Neural progenitor cell (in vitro differentiated cells): ENCODE measurements at regions not wholly inside any gene's neighbourhood (a gene's known extent, or its start where the extent isn't known, plus 50 kb on each side); places are given as distances from the start of the nearest gene placed in this dataset.
A peak's percentile ranks its signal among the peaks of the same experiment; 100 is the strongest.

ENCODE experiments used
- DNase-seq: peaks from one replicate; pipeline ENCODE4 v3.0.0-alpha.2; 2016; ENCODE audit warnings: low spot score
- H2AFZ ChIP-seq: fragments of 200-600 bp; sonication (generic); replicated peaks from 2 replicates; pipeline ENCODE4 v1.6.1; 2016; ENCODE audit warnings: antibody characterized with exemption
- H3F3A ChIP-seq: fragments of 200-600 bp; sonication (generic); 2 replicates; pipeline ENCODE4 v1.6.1; 2016; ENCODE audit warnings: antibody characterized with exemption, low read depth
- H3K27ac ChIP-seq: fragments of 200-600 bp; sonication (generic); 2 replicates; pipeline ENCODE4 v1.5.1; 2016; ENCODE audit warnings: mild to moderate bottlenecking
- H3K27me3 ChIP-seq: fragments of 200-600 bp; sonication (generic); 2 replicates; pipeline ENCODE4 v1.6.1; 2016; ENCODE audit warnings: mild to moderate bottlenecking, moderate library complexity
- H3K36me3 ChIP-seq: fragments of 200-600 bp; sonication (generic); 2 replicates; pipeline ENCODE4 v1.5.1; 2016
- H3K4me1 ChIP-seq: fragments of 200-600 bp; sonication (generic); 2 replicates; pipeline ENCODE4 v1.6.1; 2016; ENCODE audit warnings: mixed run types
- H3K4me2 ChIP-seq: fragments of 200-600 bp; sonication (generic); 2 replicates; pipeline ENCODE4 v1.6.1; 2016
- H3K4me3 ChIP-seq: fragments of 200-600 bp; sonication (generic); 2 replicates; pipeline ENCODE4 v1.5.1; 2016
- H3K79me2 ChIP-seq: fragments of 200-600 bp; sonication (generic); 2 replicates; pipeline ENCODE4 v1.6.1; 2016; ENCODE audit warnings: low read depth
- H3K9ac ChIP-seq: fragments of 200-600 bp; sonication (generic); 2 replicates; pipeline ENCODE4 v1.6.1; 2016
- H3K9me3 ChIP-seq: fragments of 200-600 bp; sonication (generic); 2 replicates; pipeline ENCODE4 v1.5.1; 2016; ENCODE audit warnings: low read depth
- H4K20me1 ChIP-seq: fragments of 200-600 bp; sonication (generic); 2 replicates; pipeline ENCODE4 v1.6.1; 2016; ENCODE audit warnings: low read depth
- H3K27ac Mint-ChIP-seq: 3 replicates; pipeline ENCODE4 v1.8.0; 2021; ENCODE audit warnings: mixed read lengths
- H3K27me3 Mint-ChIP-seq: 2 replicates; pipeline ENCODE4 v1.8.0; 2022; ENCODE audit warnings: low read depth, mild to moderate bottlenecking, inconsistent platforms, moderate library complexity, mixed read lengths; ENCODE audit not compliant: insufficient read depth
- H3K36me3 Mint-ChIP-seq: 3 replicates; pipeline ENCODE4 v1.8.0; 2021; ENCODE audit warnings: mixed read lengths
- H3K4me1 Mint-ChIP-seq: 3 replicates; pipeline ENCODE4 v1.8.0; 2021; ENCODE audit warnings: mixed read lengths
- H3K4me3 Mint-ChIP-seq: 3 replicates; pipeline ENCODE4 v1.8.0; 2021; ENCODE audit warnings: mild to moderate bottlenecking, moderate library complexity, mixed read lengths
- H3K9me3 Mint-ChIP-seq: 3 replicates; pipeline ENCODE4 v1.8.0; 2020; ENCODE audit warnings: mixed read lengths
- EZH2 ChIP-seq: fragments of 200-600 bp; sonication (generic); IDR thresholded peaks from 2 replicates; pipeline ENCODE4 v1.6.1; 2017; ENCODE audit warnings: antibody characterized with exemption, mild to moderate bottlenecking, moderate library complexity
- EZH2phosphoT487 ChIP-seq: fragments of 200-600 bp; sonication (generic); IDR thresholded peaks from 2 replicates; pipeline ENCODE4 v1.6.1; 2017; ENCODE audit warnings: antibody characterized with exemption
- TF ChIP-seq, protein P1 (sequence below): fragments of 200-600 bp; sonication (generic); IDR thresholded peaks from 2 replicates; pipeline ENCODE4 v1.5.1; 2017; ENCODE audit warnings: antibody characterized with exemption, mild to moderate bottlenecking

DNA sequence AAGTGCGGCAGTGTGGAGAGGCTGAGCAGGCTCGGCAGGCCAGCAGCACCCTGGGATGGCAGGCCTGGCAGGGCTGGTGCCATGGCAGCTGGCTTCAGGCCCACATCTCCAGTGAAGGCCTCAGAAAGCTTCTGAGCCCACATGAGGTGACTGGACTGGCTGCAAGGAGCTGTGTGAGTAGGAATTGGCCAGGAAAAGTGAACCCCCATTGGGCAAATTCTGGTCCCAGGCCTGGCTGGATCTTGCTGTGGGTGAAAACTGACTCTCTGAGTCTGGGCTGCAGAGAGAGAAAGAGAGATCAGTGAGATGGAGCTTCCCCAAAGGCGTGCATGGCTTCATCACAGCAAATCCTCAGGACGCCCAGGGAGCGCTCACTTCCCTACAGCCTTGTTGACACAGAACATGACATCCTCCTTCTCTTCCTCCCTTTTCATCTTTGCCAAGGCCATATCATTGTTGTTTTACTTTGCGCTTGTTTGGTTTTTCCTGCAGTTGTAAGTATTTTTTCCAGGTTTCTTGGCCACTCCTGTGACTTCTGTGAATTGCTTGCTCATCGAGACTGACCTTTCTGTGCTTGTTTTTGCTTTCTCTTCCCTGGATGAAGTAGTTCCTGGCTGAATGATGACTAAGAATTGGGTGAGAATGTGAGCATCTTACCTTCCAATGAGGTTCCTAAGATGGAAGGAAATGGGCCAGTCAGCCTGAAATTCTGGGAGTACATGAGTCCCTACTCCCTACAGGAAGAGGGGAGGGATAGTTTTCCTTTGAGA lies 299.1 kb downstream of the TLE3 start:
- Histone ChIP-seq H3K4me1 (peaks cover 6% of the 10 kb centered on the region), H3K4me2 (no peak overlapping the region), H3K9me3 (no peaks in the 10 kb centered on the region), H3K27me3 (no peaks in the 10 kb centered on the region), H3K79me2 (no peaks in the 10 kb centered on the region), H3K36me3 (no peaks in the 10 kb centered on the region), H4K20me1 (no peaks in the 10 kb centered on the region), H3K27ac (no peak overlapping the region), H3K4me3 (no peak overlapping the region), H2AFZ (no peak overlapping the region), H3F3A (no peaks in the 10 kb centered on the region), H3K9ac (no peak overlapping the region)
- no peak overlapping the region for H3K27ac Mint-ChIP-seq
- DNase-seq: no peak
- H3K27me3 Mint-ChIP-seq: peaks cover 4% of the 10 kb centered on the region
- H3K4me1 Mint-ChIP-seq: peaks cover 26% of the 10 kb centered on the region
- no peaks in the 10 kb centered on the region for H3K9me3 Mint-ChIP-seq
- H3K4me3 Mint-ChIP-seq: no peak overlapping the region
- H3K36me3 Mint-ChIP-seq: no peaks in the 10 kb centered on the region
- TF ChIP-seq EZH2phosphoT487 (no peak), EZH2 (no peak)
- TF ChIP-seq, protein P1, sequence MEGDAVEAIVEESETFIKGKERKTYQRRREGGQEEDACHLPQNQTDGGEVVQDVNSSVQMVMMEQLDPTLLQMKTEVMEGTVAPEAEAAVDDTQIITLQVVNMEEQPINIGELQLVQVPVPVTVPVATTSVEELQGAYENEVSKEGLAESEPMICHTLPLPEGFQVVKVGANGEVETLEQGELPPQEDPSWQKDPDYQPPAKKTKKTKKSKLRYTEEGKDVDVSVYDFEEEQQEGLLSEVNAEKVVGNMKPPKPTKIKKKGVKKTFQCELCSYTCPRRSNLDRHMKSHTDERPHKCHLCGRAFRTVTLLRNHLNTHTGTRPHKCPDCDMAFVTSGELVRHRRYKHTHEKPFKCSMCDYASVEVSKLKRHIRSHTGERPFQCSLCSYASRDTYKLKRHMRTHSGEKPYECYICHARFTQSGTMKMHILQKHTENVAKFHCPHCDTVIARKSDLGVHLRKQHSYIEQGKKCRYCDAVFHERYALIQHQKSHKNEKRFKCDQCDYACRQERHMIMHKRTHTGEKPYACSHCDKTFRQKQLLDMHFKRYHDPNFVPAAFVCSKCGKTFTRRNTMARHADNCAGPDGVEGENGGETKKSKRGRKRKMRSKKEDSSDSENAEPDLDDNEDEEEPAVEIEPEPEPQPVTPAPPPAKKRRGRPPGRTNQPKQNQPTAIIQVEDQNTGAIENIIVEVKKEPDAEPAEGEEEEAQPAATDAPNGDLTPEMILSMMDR: no peak

GRCh38 chr15:69801144-69801543 lies 296.6 kb downstream of the TLE3 start:
- H3K36me3 Mint-ChIP-seq: no peaks in the 10 kb centered on the region
- Histone ChIP-seq H3K36me3 (no peaks in the 10 kb centered on the region), H3K4me1 (no peaks in the 10 kb centered on the region), H3K27me3 (no peaks in the 10 kb centered on the region), H3K9me3 (no peaks in the 10 kb centered on the region), H3K79me2 (no peaks in the 10 kb centered on the region), H3K4me3 (no peak overlapping the region), H2AFZ (no peak overlapping the region), H3F3A (no peaks in the 10 kb centered on the region), H3K9ac (no peak overlapping the region), H3K4me2 (no peak overlapping the region), H4K20me1 (no peaks in the 10 kb centered on the region), H3K27ac (no peak overlapping the region)
- peak overlapping the region; percentile 66 for H3K27ac Mint-ChIP-seq
- H3K27me3 Mint-ChIP-seq: peaks cover 6% of the 10 kb centered on the region
- H3K9me3 Mint-ChIP-seq: no peaks in the 10 kb centered on the region
- H3K4me1 Mint-ChIP-seq: peaks cover 16% of the 10 kb centered on the region
- no peak overlapping the region for H3K4me3 Mint-ChIP-seq
- TF ChIP-seq, protein P1: no peak
- TF ChIP-seq EZH2 (no peak), EZH2phosphoT487 (no peak)
- no peak for DNase-seq

- H3K4me3 ChIP-seq: no peak overlapping the region
- no peak for DNase-seq
- H3K4me1 ChIP-seq: no peaks in the 10 kb centered on the region
- no peak overlapping the region for H2AFZ ChIP-seq
- H4K20me1 ChIP-seq: no peaks in the 10 kb centered on the region
- no peak overlapping the region for H3K27ac Mint-ChIP-seq
- peaks cover 16% of the 10 kb centered on the region for H3K4me1 Mint-ChIP-seq
- no peak overlapping the region for H3K4me2 ChIP-seq
- no peaks in the 10 kb centered on the region for H3F3A ChIP-seq
- H3K9me3 Mint-ChIP-seq: no peaks in the 10 kb centered on the region
- TF ChIP-seq EZH2phosphoT487: no peak
- no peak overlapping the region for H3K27ac ChIP-seq
- H3K27me3 ChIP-seq: no peaks in the 10 kb centered on the region
- H3K27me3 Mint-ChIP-seq: peaks cover 4% of the 10 kb centered on the region
- H3K79me2 ChIP-seq: no peaks in the 10 kb centered on the region
- H3K36me3 ChIP-seq: no peaks in the 10 kb centered on the region
- no peak overlapping the region for H3K4me3 Mint-ChIP-seq
- no peak overlapping the region for H3K9ac ChIP-seq
- no peaks in the 10 kb centered on the region for H3K9me3 ChIP-seq
- H3K36me3 Mint-ChIP-seq: no peaks in the 10 kb centered on the region
These were observed 295.3 kb downstream of the TLE3 start for GRCh38 chr15:69802432-69802831.

DNA sequence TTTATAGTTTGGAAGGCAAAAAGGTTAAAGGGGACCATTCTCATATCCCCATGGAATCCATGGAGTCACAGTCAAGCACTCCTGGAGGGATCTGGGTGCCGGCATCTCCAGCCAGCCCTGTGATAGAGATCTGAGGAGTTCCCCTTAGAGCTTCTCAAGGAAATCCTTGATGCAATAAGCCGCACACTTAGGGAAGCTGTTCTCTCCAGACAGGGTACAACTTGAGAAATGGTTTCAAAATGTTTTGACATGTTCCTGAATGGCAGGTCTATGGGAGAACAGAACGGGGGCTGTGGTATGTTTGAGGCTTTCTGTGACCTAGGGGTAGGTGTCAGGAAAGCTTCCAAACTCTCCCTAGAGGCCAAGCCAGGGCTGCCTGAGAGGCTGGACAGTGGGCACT lies 292.9 kb downstream of the TLE3 start:
- Mint-ChIP-seq H3K27ac (no peak overlapping the region), H3K4me1 (peaks cover 13% of the 10 kb centered on the region), H3K36me3 (no peaks in the 10 kb centered on the region), H3K4me3 (no peak overlapping the region), H3K9me3 (no peaks in the 10 kb centered on the region), H3K27me3 (peaks cover 4% of the 10 kb centered on the region)
- no peak overlapping the region for H3K4me3 ChIP-seq
- H2AFZ ChIP-seq: no peak overlapping the region
- no peaks in the 10 kb centered on the region for H3K36me3 ChIP-seq
- TF ChIP-seq, protein P1: no peak
- TF ChIP-seq EZH2 (no peak), EZH2phosphoT487 (no peak)
- H4K20me1 ChIP-seq: no peaks in the 10 kb centered on the region
- H3K4me1 ChIP-seq: no peaks in the 10 kb centered on the region
- H3K79me2 ChIP-seq: no peaks in the 10 kb centered on the region
- no peak overlapping the region for H3K4me2 ChIP-seq
- H3F3A ChIP-seq: no peaks in the 10 kb centered on the region
- H3K9me3 ChIP-seq: no peaks in the 10 kb centered on the region
- no peak for DNase-seq
- H3K27me3 ChIP-seq: no peaks in the 10 kb centered on the region
- no peak overlapping the region for H3K27ac ChIP-seq
- no peak overlapping the region for H3K9ac ChIP-seq
